ENCODE measurements at regions not wholly inside any gene's neighbourhood (a gene's known extent, or its start where the extent isn't known, plus 50 kb on each side); places are given as distances from the start of the nearest gene placed in this dataset.

GRCh38 chr5:106797996-106798395 lies 872.7 kb downstream of the EFNA5 start:
- no peak for TF ChIP-seq POLR2AphosphoS5 (IDR thresholded peaks at IDR 0.05; ENCODE audit: borderline replicate concordance, low read depth, low read length)
- no peak for TF ChIP-seq EZH2 (IDR thresholded peaks at IDR 0.05)

All from SK-N-MC (cell line).